Fibroblast of lung (primary cell): ENCODE measurements at regions not wholly inside any gene's neighbourhood (a gene's known extent, or its start where the extent isn't known, plus 50 kb on each side); places are given as distances from the start of the nearest gene placed in this dataset.

Experiments used
- DNase-seq, 2 donors: peaks; one replicate each; pipeline versions ENCODE4 v3.0.0 to v3.0.0-alpha.2; 2010; ENCODE audit warnings: low read depth in 2 of 2
- H2AFZ ChIP-seq: 2 replicates; pipeline ENCODE4 v1.5.1; 2012; ENCODE audit warnings: low read length, control low read depth, inconsistent platforms
- H3K27ac ChIP-seq: 2 replicates; pipeline ENCODE4 v1.5.1; 2011; ENCODE audit warnings: low read length, control low read depth; ENCODE audit not compliant: insufficient read depth
- H3K27me3 ChIP-seq: 2 replicates; pipeline ENCODE4 v1.5.1; 2011; ENCODE audit warnings: mild to moderate bottlenecking, low read length; ENCODE audit not compliant: control insufficient read depth, insufficient read depth
- H3K36me3 ChIP-seq: 2 replicates; pipeline ENCODE4 v1.5.1; 2011; ENCODE audit warnings: low read length; ENCODE audit not compliant: control insufficient read depth, insufficient read depth
- H3K4me1 ChIP-seq: 2 replicates; pipeline ENCODE4 v1.5.1; 2011; ENCODE audit warnings: low read length; ENCODE audit not compliant: control insufficient read depth, insufficient read depth; ENCODE audit errors: extremely low read depth
- H3K4me2 ChIP-seq: 2 replicates; pipeline ENCODE4 v1.5.1; 2011; ENCODE audit warnings: low read length, control low read depth; ENCODE audit not compliant: insufficient read depth; ENCODE audit errors: extremely low read depth
- H3K4me3 ChIP-seq, 4 experiments: fragments of 200-600 bp in 1 of 4; sonication (generic) in 1 of 4; replicated peaks in 1 of 4; 2 replicates each; pipeline ENCODE4 v1.5.1; 2011 to 2016; ENCODE audit warnings: low read length in 4 of 4, low read depth in 3 of 4, mild to moderate bottlenecking in 3 of 4, control low read depth in 2 of 4, inconsistent platforms in 1 of 4, mixed read lengths in 1 of 4; ENCODE audit not compliant: insufficient read depth in 1 of 4; ENCODE audit errors: control extremely low read depth in 1 of 4
- H3K79me2 ChIP-seq: 2 replicates; pipeline ENCODE4 v1.5.1; 2012; ENCODE audit warnings: mild to moderate bottlenecking, low read length, inconsistent platforms; ENCODE audit not compliant: control insufficient read depth, insufficient read depth
- H3K9ac ChIP-seq: 2 replicates; pipeline ENCODE4 v1.5.1; 2011; ENCODE audit warnings: mild to moderate bottlenecking, low read length, control low read depth; ENCODE audit not compliant: insufficient read depth
- H3K9me3 ChIP-seq: 2 replicates; pipeline ENCODE4 v1.5.1; 2012; ENCODE audit warnings: low read depth, low read length; ENCODE audit not compliant: control insufficient read depth, insufficient read depth
- H4K20me1 ChIP-seq: 2 replicates; pipeline ENCODE4 v1.5.1; 2011; ENCODE audit warnings: low read length; ENCODE audit not compliant: control insufficient read depth, insufficient read depth; ENCODE audit errors: extremely low read depth
- EZH2 ChIP-seq: IDR thresholded peaks from 2 replicates; pipeline ENCODE4 v1.5.1; 2012; ENCODE audit warnings: low read length, control low read depth, mild to moderate bottlenecking; ENCODE audit errors: missing control alignments
- TF ChIP-seq, protein P1 (sequence below), 2 donors: IDR thresholded peaks in 1 of 2; conservative IDR thresholded peaks in 1 of 2; 1 replicate in 1 of 2; 2 replicates in 1 of 2; pipeline ENCODE4 v1.5.1; 2011 to 2012; ENCODE audit warnings: low read length in 2 of 2, control low read depth in 1 of 2, inconsistent platforms in 1 of 2, low read depth in 1 of 2, mild to moderate bottlenecking in 1 of 2

DNA sequence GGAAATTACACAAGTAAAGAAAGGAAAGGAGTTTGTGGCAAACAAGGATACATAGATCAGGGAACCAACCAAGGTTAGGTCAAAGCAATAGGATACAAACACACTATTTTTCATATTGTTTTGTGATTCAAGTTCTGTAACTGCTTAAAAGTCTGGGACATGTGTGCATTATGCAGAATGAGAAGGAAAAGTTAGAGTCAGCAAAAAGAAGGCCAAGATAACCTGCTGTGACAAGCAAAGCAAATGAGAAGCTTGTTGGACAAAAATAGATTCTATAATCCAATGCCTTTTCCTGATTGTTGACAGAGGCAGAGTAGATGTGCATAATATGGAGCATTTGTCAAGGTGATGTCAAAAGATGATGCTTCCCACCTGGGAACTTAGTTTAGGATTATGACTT, 556.0 kb upstream of the CXADR start:
- H3K4me1 ChIP-seq, result no peaks in the 10 kb centered on the region
- H3K9me3 ChIP-seq, result no peaks in the 10 kb centered on the region
- H3K4me3 ChIP-seq, result no peak overlapping the region
- H4K20me1 ChIP-seq, result no peaks in the 10 kb centered on the region
- TF ChIP-seq, protein P1, sequence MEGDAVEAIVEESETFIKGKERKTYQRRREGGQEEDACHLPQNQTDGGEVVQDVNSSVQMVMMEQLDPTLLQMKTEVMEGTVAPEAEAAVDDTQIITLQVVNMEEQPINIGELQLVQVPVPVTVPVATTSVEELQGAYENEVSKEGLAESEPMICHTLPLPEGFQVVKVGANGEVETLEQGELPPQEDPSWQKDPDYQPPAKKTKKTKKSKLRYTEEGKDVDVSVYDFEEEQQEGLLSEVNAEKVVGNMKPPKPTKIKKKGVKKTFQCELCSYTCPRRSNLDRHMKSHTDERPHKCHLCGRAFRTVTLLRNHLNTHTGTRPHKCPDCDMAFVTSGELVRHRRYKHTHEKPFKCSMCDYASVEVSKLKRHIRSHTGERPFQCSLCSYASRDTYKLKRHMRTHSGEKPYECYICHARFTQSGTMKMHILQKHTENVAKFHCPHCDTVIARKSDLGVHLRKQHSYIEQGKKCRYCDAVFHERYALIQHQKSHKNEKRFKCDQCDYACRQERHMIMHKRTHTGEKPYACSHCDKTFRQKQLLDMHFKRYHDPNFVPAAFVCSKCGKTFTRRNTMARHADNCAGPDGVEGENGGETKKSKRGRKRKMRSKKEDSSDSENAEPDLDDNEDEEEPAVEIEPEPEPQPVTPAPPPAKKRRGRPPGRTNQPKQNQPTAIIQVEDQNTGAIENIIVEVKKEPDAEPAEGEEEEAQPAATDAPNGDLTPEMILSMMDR (conservative IDR thresholded peaks at IDR 0.05 in 1 of 2, IDR thresholded peaks at IDR 0.05 in 1 of 2; ENCODE audit: low read depth in 1 of 2, low read length in 2 of 2), result no peak
- no peak for TF ChIP-seq EZH2
- H3K4me2 ChIP-seq, result no peak overlapping the region
- H2AFZ ChIP-seq, result no peak overlapping the region
- H3K27me3 ChIP-seq, result no peaks in the 10 kb centered on the region
- no peaks in the 10 kb centered on the region for H3K79me2 ChIP-seq
- H3K27ac ChIP-seq, result no peak overlapping the region
- H3K36me3 ChIP-seq, result no peaks in the 10 kb centered on the region
- H3K9ac ChIP-seq, result no peak overlapping the region
- no peak for DNase-seq

DNA sequence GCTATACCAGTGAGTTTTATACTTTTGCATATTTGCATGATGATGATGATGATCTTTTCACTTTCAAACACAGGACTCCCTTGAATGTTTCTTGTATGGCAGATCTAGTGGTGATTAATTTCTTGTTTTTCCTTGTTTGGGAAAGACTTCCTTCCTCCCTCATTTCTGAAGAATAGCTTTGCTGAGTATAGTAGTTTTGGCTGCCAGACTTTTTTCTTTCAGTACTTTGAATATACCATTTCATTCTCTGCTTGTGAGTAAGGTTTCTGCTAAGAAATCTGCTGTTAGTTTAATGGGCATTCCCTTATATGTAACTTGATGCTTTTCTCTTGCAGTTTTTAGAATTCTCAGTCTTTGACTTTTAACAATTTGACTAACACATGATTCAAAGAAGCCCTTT, 547.4 kb upstream of the CXADR start:
- H3K4me3 ChIP-seq, result no peak overlapping the region
- no peak overlapping the region for H3K9ac ChIP-seq
- H3K4me2 ChIP-seq, result no peak overlapping the region
- no peaks in the 10 kb centered on the region for H3K36me3 ChIP-seq
- H3K27me3 ChIP-seq, result no peaks in the 10 kb centered on the region
- DNase-seq, result no peak
- no peaks in the 10 kb centered on the region for H4K20me1 ChIP-seq
- no peak overlapping the region for H2AFZ ChIP-seq
- no peak overlapping the region for H3K27ac ChIP-seq
- TF ChIP-seq, protein P1 (conservative IDR thresholded peaks at IDR 0.05 in 1 of 2, IDR thresholded peaks at IDR 0.05 in 1 of 2; ENCODE audit: low read depth in 1 of 2, low read length in 2 of 2), result no peak
- no peak for TF ChIP-seq EZH2
- no peaks in the 10 kb centered on the region for H3K9me3 ChIP-seq
- no peaks in the 10 kb centered on the region for H3K79me2 ChIP-seq
- H3K4me1 ChIP-seq, result no peaks in the 10 kb centered on the region

DNA sequence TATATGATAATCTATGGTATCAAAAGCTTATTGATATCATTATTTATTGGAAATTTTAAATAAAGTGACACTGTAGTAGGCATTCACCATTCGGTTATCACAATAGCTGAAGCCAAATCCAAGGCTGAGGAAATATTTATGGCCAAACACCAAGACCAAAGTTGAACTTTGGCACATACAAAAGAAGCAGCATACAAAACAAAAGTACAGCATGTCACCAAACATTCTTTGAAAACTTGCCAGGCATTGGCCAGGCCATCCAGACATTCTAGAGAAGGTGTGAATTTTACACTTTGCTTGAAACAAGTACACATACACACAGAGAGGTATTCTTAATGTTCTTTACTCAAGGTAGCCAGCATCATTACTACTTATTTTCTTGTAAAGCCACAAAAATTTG, 544.4 kb upstream of the CXADR start:
- H3K4me2 ChIP-seq, result no peak overlapping the region
- no peak for DNase-seq
- no peaks in the 10 kb centered on the region for H3K79me2 ChIP-seq
- H3K36me3 ChIP-seq, result no peaks in the 10 kb centered on the region
- H3K9ac ChIP-seq, result no peak overlapping the region
- TF ChIP-seq EZH2, result no peak
- TF ChIP-seq, protein P1 (conservative IDR thresholded peaks at IDR 0.05 in 1 of 2, IDR thresholded peaks at IDR 0.05 in 1 of 2; ENCODE audit: low read depth in 1 of 2, low read length in 2 of 2), result no peak
- no peaks in the 10 kb centered on the region for H4K20me1 ChIP-seq
- H3K27ac ChIP-seq, result no peak overlapping the region
- no peaks in the 10 kb centered on the region for H3K9me3 ChIP-seq
- H3K27me3 ChIP-seq, result no peaks in the 10 kb centered on the region
- H3K4me3 ChIP-seq, result no peak overlapping the region
- H3K4me1 ChIP-seq, result no peaks in the 10 kb centered on the region
- no peak overlapping the region for H2AFZ ChIP-seq
